ENCODE measurements at regions not wholly inside any gene's neighbourhood (a gene's known extent, or its start where the extent isn't known, plus 50 kb on each side); places are given as distances from the start of the nearest gene placed in this dataset.

DNA sequence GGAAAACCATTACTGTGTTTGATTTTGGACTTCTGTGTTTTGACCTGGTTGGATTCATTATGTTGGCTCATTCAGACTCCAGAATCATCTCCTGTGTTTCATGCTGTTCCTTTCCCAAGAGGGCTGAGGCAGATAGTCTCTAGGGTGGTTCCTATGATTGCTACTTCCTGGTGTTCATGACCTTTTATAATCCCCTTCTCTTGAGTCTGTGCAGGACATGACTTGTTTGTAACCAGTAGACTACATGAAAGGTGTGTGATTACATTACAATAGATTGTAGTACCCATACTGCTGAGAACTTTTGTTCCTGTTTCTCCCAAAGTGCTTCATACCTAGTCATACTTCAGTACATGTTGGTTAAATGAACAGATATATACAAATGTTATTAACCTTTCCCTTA, 700.6 kb downstream of the METTL15 start:
- no peak for TF ChIP-seq CTCF (IDR thresholded peaks at IDR 0.05)
- no peak for DNase-seq (ENCODE audit: low spot score)
- no peak overlapping the region for H3K4me3 Mint-ChIP-seq (ENCODE audit: unreplicated experiment)
- no peaks in the 10 kb centered on the region for H3K36me3 Mint-ChIP-seq (ENCODE audit: low read depth)
- no peaks in the 10 kb centered on the region for H3K27me3 Mint-ChIP-seq (ENCODE audit: low read depth)
- no peaks in the 10 kb centered on the region for H3K4me1 Mint-ChIP-seq (ENCODE audit: low read depth)
- no peak overlapping the region for H3K27ac Mint-ChIP-seq (ENCODE audit: unreplicated experiment)
- H3K9me3 Mint-ChIP-seq (ENCODE audit: low read depth), result no peaks in the 10 kb centered on the region

DNA sequence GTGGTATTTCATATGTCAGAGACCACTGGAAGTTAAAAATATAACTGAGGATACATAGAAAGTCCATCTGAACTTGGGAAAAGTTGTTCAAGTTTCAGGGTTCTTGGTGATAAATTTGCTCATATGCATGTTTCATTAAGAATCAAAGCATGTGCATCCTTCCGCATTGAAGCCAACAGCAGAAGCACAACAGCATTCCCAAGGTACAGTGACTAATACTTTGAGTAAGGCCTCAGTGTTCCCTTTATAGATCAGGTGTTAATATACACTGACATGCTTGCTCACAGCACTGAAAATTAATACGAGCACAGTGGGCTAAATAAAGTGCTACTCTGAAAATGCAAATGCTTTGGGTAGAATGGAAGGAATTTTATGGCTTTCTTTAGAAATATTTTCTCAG, 691.1 kb downstream of the METTL15 start:
- TF ChIP-seq CTCF (IDR thresholded peaks at IDR 0.05), result no peak
- Mint-ChIP-seq H3K36me3 (ENCODE audit: low read depth) (no peaks in the 10 kb centered on the region), H3K27me3 (ENCODE audit: low read depth) (no peaks in the 10 kb centered on the region)

GRCh38 chr11:28798286-28798685, 690.1 kb downstream of the METTL15 start:
- no peaks in the 10 kb centered on the region for H3K9me3 Mint-ChIP-seq (ENCODE audit: low read depth)
- DNase-seq (ENCODE audit: low spot score), result no peak
- no peak overlapping the region for H3K4me3 Mint-ChIP-seq (ENCODE audit: unreplicated experiment)

More for the DNA sequence above, 691.1 kb downstream of the METTL15 start:
- H3K4me3 Mint-ChIP-seq (ENCODE audit: unreplicated experiment), result no peak overlapping the region
- H3K9me3 Mint-ChIP-seq (ENCODE audit: low read depth), result no peaks in the 10 kb centered on the region
- peaks cover 9% of the 10 kb centered on the region for H3K4me1 Mint-ChIP-seq (ENCODE audit: low read depth)
- no peak for DNase-seq (ENCODE audit: low spot score)
- H3K27ac Mint-ChIP-seq (ENCODE audit: unreplicated experiment), result no peak overlapping the region

DNA sequence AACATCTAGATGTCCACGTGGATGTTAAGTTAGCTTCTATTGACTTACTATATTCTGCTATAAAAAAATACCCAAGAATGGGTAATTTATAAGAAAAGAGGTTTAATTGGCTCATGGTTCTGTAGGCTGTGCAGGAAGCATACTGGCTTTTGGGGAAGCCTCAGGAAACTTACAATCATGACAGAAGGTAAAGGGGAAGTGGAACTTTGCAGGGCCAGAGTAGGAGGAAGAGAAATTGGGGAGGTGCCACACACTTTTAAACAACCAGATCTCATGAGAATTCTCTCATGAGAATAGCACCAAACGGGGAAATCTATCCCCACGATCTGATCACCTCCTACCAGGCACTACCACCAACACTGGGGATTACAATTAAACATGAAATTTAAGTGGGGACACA, 689.3 kb downstream of the METTL15 start:
- no peaks in the 10 kb centered on the region for H3K36me3 Mint-ChIP-seq (ENCODE audit: low read depth)
- no peak for DNase-seq (ENCODE audit: low spot score)
- H3K4me1 Mint-ChIP-seq (ENCODE audit: low read depth), result peaks cover 16% of the 10 kb centered on the region
- no peak overlapping the region for H3K27ac Mint-ChIP-seq (ENCODE audit: unreplicated experiment)
- H3K4me3 Mint-ChIP-seq (ENCODE audit: unreplicated experiment), result no peak overlapping the region
- H3K9me3 Mint-ChIP-seq (ENCODE audit: low read depth), result no peaks in the 10 kb centered on the region
- H3K27me3 Mint-ChIP-seq (ENCODE audit: low read depth), result no peaks in the 10 kb centered on the region
- no peak for TF ChIP-seq CTCF (IDR thresholded peaks at IDR 0.05)

More at GRCh38 chr11:28798286-28798685, 690.1 kb downstream of the METTL15 start:
- H3K27ac Mint-ChIP-seq (ENCODE audit: unreplicated experiment), result no peak overlapping the region
- H3K36me3 Mint-ChIP-seq (ENCODE audit: low read depth), result no peaks in the 10 kb centered on the region
- H3K4me1 Mint-ChIP-seq (ENCODE audit: low read depth), result peaks cover 16% of the 10 kb centered on the region
- no peak for TF ChIP-seq CTCF (IDR thresholded peaks at IDR 0.05)
- no peaks in the 10 kb centered on the region for H3K27me3 Mint-ChIP-seq (ENCODE audit: low read depth)

GRCh38 chr11:28794405-28794804, 686.2 kb downstream of the METTL15 start:
- no peak for DNase-seq (ENCODE audit: low spot score)
- Mint-ChIP-seq H3K4me3 (ENCODE audit: unreplicated experiment) (no peak overlapping the region), H3K36me3 (ENCODE audit: low read depth) (peaks cover 12% of the 10 kb centered on the region), H3K27ac (ENCODE audit: unreplicated experiment) (no peak overlapping the region), H3K9me3 (ENCODE audit: low read depth) (peaks cover 19% of the 10 kb centered on the region), H3K4me1 (ENCODE audit: low read depth) (peaks cover 12% of the 10 kb centered on the region), H3K27me3 (ENCODE audit: low read depth) (no peaks in the 10 kb centered on the region)
- no peak for TF ChIP-seq CTCF (IDR thresholded peaks at IDR 0.05)

All from chondrocyte (in vitro differentiated cells).